Epithelial cell of esophagus (primary cell): ENCODE measurements at regions not wholly inside any gene's neighbourhood (a gene's known extent, or its start where the extent isn't known, plus 50 kb on each side); places are given as distances from the start of the nearest gene placed in this dataset.
"Not testable (repeated sequence)": the region's sequence is repeated elsewhere in the genome, so short reads cannot be mapped to it uniquely, and the experiment has no call there.

Experiments used
- DNase-seq: peaks from one replicate; pipeline ENCODE4 v3.0.0; 2010; ENCODE audit warnings: low read depth
- H3K4me3 ChIP-seq: 2 replicates; pipeline ENCODE4 v1.5.1; 2011; ENCODE audit warnings: mild to moderate bottlenecking, low read length, control low read depth
- TF ChIP-seq, protein P1 (sequence below): IDR thresholded peaks from 2 replicates; pipeline ENCODE4 v1.5.1; 2011; ENCODE audit warnings: low read depth, mild to moderate bottlenecking, low read length, control low read depth, inconsistent platforms; ENCODE audit not compliant: insufficient read depth; ENCODE audit errors: missing control alignments

DNA sequence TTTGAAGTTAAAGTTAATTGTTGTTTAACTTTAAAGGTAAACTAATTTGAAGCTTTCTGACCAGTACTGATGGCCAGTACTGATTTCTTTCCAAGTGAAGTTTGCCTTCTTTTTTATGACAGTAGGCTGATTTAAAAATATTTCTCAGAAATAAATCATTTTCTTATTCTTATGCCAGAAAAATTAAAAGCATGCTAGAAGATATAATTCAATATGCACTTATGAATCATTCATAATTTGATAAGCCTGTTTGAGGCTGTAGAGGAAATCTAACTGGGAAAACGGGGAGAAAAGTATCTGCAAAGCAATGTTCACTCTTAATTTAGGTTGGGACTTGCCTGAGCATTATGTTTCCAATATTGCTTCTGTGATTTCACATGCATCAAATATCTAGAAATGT is 1112.0 kb upstream of the INTU start:
- TF ChIP-seq, protein P1, sequence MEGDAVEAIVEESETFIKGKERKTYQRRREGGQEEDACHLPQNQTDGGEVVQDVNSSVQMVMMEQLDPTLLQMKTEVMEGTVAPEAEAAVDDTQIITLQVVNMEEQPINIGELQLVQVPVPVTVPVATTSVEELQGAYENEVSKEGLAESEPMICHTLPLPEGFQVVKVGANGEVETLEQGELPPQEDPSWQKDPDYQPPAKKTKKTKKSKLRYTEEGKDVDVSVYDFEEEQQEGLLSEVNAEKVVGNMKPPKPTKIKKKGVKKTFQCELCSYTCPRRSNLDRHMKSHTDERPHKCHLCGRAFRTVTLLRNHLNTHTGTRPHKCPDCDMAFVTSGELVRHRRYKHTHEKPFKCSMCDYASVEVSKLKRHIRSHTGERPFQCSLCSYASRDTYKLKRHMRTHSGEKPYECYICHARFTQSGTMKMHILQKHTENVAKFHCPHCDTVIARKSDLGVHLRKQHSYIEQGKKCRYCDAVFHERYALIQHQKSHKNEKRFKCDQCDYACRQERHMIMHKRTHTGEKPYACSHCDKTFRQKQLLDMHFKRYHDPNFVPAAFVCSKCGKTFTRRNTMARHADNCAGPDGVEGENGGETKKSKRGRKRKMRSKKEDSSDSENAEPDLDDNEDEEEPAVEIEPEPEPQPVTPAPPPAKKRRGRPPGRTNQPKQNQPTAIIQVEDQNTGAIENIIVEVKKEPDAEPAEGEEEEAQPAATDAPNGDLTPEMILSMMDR: no peak
- DNase-seq: no peak

DNA sequence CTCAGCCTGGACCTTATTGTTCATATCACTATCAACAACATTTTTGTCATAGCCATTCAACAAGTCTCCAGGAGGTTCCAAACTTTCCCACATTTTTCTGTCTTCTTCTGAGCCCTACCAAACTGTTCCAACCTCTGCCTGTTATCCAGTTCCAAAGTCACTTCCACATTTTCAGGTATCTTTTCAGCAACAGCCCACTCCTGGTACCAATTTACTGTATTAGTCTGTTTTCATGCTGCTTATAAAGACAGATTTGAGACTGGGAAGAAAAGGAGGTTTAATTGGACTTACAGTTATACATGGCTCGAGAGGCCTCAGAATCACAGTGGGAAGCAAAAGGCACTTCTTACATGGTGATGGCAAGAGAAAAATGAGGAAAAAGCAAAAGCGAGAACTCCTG is 1107.4 kb upstream of the INTU start:
- not testable (repeated sequence) for H3K4me3 ChIP-seq, DNase-seq

More for the DNA sequence above, 1112.0 kb upstream of the INTU start:
- no peak overlapping the region for H3K4me3 ChIP-seq

DNA sequence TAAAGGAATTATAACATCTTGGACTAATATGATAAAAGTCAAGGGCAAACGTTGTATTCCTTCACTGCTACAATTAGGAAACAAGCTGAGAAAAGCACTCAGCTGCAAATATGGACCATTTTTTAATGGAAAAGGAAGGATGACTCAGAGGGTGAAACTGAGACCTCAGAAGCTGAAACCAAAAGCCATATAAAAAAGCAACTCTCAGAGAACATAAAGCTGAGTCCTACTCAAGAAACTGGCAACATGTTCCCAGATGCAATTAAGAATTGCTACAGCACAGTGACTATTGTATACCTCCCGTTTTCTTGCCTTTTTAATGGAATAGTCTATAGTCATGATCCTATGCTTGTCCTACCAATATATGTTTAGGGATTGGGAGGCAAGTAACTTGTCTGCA is 1106.4 kb upstream of the INTU start:
- H3K4me3 ChIP-seq: no peak overlapping the region
- TF ChIP-seq, protein P1: no peak
- DNase-seq: no peak

DNA sequence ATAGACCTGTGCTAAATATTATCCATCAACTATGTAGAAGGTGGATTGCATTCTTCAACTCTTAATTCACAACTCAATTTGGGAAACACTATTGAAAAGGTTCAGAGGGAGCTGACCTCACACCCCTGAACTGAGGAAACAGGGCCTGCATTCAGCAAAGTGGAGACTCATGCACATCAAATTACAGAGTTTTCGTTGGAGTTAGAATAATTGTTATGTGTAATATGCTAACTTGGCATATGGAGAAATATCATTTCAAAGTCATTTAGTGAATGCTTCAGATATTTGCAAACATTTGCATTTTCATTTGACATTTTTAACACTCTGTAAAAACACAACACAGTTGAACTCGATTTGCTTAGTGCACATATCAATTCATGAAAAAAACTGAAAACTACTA is 1102.8 kb upstream of the INTU start:
- no peak for DNase-seq
- H3K4me3 ChIP-seq: no peak overlapping the region
- TF ChIP-seq, protein P1: no peak

DNA sequence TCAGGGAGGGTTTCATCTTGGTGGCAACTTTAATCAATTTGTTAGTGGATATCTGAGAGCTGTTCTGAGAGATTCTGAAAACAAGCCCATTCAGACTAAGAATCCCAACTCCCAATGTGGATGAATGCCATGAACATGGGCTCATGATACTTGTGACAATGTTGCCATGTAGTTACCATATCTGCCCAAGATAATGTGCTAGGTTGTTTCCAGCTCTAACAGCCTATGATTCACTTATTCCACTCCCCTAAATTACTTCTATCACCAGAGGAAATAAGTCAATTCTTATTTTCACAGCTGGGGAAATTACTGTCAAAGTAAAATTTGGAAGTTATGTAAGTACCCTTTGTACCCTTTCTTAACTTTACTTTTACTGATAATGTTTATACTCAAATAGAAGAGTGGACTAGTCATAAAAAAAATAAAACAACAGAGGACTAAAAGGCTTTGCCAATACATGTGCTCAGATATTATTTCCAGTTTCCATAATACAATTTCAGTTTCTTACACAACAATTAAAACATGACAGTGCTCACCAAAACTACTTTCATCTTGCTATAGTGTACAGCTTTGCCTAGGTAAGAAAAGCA is 1101.7 kb upstream of the INTU start:
- no peak for DNase-seq
- H3K4me3 ChIP-seq: no peak overlapping the region
- TF ChIP-seq, protein P1: no peak

DNA sequence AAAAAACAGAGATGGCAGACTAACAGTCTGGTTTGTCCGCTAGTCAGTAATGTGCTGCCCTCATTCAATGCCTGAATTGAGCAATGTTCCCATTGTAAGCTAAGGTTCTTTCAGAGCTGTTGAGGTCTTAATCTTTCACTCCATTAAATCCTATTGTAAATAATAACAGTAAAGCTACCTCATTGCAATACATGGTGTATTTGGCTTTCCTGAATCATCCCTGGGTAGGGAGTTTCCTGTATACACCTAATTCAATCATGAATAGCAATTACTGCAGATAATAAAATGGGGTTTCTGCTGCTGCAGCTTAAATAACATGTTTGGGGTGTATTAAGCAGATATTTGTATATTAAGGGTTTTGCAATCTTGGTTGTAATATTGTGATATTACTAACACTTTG is 1100.2 kb upstream of the INTU start:
- peak; percentile 26 for DNase-seq
- TF ChIP-seq, protein P1: no peak
- no peak overlapping the region for H3K4me3 ChIP-seq

DNA sequence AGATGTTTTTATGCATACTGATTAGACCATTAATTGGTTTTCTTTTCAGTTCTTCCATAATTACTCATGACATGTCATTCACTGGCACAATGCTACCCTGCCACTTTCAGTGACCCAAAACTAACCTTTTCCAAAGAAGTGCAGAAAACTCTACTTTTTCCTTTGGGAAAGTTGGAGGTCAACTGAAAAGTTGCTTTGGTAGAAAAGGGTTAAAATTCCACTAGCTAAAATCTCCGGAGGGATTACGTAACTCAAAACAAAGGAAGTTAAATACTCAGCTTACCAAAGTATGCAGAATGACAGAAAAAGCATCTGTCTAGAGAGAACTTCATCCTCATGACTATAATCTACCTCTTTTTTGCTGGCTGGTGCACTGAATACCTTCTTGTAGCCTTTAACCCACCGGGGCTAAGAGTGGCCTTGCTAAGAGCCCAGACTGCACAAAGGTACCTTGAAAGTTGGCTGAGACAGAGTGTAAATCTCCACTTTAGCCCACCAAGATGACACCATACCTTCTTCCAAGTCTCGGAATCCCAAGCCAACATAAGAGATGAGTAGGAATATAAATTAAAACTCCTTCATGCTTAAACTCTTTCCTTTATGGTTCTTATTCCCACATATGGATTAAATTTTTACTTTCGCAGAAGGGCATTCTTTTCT is 1099.5 kb upstream of the INTU start:
- DNase-seq: no peak
- TF ChIP-seq, protein P1: no peak
- H3K4me3 ChIP-seq: no peak overlapping the region

DNA sequence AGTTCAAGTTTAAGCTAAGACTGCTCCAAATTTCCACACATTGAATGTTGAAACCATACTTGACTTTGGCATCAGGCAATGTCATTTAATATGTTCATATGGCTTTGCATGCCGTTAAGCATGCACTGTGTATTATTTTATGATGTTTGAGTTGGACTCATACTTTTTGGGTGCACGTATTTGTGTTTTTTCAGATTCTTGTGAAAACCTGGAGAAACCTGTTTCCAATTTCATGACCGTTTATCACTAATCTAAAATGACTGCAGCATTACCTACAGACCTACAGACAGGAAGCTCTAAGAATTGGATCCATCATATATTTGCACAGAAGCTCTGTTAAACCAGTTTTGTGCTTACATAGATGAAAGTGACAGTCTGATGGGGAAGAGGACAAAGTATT is 1093.0 kb upstream of the INTU start:
- TF ChIP-seq, protein P1: no peak
- DNase-seq: no peak
- no peak overlapping the region for H3K4me3 ChIP-seq
